ENCODE measurements at regions not wholly inside any gene's neighbourhood (a gene's known extent, or its start where the extent isn't known, plus 50 kb on each side); places are given as distances from the start of the nearest gene placed in this dataset.
"Not testable (repeated sequence)": the region's sequence is repeated elsewhere in the genome, so short reads cannot be mapped to it uniquely, and the experiment has no call there.

DNA sequence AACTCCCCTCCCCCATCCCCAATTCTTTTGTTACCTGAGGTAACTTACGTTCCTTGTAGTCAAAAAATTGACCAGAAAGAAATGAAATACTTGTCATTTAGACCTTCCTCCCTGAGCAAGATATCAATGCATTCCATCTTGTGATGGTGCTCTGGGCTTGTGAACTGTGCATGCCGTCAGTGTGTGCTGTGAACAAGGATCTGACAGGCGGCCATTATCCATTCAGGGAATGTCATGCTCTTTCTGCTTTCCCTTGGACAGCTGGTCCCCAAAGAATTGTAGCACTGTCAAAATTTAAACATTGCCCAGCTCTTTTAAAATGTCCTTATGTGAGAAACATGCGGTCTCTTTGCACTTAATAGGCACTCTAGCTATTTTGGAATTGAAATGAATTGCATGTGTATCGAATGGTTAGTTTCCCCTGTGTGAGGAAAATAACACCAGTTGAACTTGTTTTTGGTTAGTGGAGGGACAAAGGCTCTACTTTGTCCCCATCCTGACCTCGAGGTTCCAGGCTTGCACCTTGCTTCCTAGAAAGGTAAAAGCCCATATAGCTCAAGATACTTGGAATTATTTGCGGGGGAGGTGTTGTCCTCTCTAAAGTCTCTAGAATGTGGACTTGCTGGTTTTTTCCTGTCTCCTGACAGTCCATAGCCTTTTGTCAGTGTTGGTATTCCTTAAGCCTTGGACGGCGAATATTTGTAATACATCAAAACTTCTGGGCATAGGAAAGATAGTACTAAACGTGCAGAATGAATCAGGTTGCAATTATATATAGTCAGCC is 350.9 kb downstream of the NUP35 start:
- TF ChIP-seq POLR2AphosphoS5 (IDR thresholded peaks at IDR 0.05; ENCODE audit: low read depth, low read length), result no peak
- TF ChIP-seq TAF1 (IDR thresholded peaks at IDR 0.05; ENCODE audit: borderline replicate concordance, low read depth, low read length), result no peak
- TF ChIP-seq POLR2A (IDR thresholded peaks at IDR 0.05; ENCODE audit: low read depth, low read length), result no peak
- no peak for DNase-seq (ENCODE audit: insufficient read length)
- no peak for FAIRE-seq

DNA sequence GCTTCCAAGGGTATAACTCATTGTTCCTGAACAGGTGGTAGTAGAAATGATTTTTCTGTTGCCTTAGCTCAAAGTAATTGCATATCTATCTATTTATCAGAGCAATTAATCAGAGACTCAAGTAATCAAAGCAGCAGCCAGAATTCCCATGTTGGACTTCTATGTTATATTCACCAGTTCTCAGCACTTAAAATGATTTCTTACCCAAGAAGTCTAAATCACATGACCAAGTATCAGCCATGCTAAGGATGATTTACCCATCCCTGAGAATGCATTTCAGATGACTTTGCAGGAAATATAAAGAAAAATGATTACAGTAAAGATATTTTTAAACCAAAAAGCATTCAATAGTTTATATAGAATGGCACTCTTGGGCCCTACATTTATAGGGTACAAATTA is 352.2 kb downstream of the NUP35 start:
- DNase-seq (ENCODE audit: insufficient read length) (no peak), FAIRE-seq (no peak)

DNA sequence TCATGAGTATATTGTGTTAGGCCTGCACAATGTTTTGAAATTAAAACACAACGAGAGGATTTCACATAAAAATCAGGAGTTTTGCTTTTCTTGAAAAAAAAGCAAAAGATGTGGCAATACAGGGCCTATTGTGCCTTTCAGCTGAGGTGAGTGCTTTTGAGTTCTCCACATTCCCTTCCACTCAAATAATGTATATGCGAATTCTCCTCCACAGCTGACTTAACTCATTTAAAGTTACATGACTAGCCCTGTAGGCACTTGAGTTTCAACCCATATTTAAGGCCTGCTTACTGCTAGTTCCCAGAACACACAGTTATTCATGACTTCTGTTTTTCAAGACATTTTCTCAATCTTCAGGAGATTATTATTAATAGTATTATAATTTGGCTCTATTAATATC is 353.1 kb downstream of the NUP35 start:
- no peak for TF ChIP-seq TAF1 (IDR thresholded peaks at IDR 0.05; ENCODE audit: borderline replicate concordance, low read depth, low read length)
- TF ChIP-seq POLR2AphosphoS5 (IDR thresholded peaks at IDR 0.05; ENCODE audit: low read depth, low read length), result no peak
- no peak for TF ChIP-seq POLR2A (IDR thresholded peaks at IDR 0.05; ENCODE audit: low read depth, low read length)
- DNase-seq (ENCODE audit: insufficient read length) (no peak), FAIRE-seq (no peak)

More for the DNA sequence above, 352.2 kb downstream of the NUP35 start:
- TF ChIP-seq POLR2A (IDR thresholded peaks at IDR 0.05; ENCODE audit: low read depth, low read length), result no peak
- no peak for TF ChIP-seq TAF1 (IDR thresholded peaks at IDR 0.05; ENCODE audit: borderline replicate concordance, low read depth, low read length)
- no peak for TF ChIP-seq POLR2AphosphoS5 (IDR thresholded peaks at IDR 0.05; ENCODE audit: low read depth, low read length)

DNA sequence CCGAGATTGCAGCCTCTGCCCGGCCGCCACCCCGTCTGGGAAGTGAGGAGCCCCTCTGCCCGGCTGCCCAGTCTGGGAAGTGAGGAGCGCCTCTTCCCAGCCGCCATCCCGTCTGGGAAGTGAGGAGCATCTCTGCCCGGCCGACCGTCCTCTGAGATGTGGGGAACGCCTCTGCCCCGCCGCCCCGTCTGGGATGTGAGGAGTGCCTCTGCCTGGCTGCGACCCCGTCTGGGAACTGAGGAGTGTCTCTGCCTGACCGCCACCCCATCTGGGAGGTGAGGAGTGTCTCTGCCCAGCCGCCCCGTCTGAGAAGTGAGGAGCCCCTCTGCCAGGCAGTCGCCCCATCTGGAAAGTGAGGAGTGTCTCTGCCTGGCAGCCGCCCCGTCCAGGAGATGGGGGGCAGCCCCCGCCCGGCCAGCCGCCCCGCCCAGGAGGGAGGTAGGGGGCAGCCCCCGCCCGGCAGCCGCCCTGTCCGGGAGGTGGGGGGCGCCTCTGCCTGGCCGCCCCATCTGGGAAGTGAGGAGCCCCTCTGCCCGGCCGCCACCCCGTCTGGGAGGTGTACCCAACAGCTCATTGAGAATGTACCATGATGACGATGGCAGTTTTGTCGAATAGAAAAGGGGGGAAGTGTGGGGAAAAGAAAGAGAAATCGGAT is 354.8 kb downstream of the NUP35 start:
- FAIRE-seq; DNase-seq (ENCODE audit: insufficient read length): not testable (repeated sequence)

DNA sequence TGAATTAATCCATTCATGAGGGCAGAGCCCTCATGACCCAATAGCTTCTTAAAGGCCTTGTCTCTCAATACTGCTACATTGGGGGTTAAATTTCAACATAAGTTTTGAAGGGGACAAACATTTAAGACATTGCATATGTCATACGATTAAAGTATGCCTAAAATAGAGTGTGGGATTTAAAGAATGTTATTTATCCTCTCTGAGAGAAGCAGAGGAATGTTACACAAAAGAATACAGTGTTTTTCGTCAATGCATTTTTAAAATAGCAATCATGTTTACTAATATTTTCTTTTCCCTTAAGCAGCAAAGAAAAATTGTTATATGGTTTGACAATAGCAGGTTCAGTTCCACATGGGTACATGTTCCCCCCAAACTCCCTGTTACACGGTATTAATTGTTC is 363.1 kb downstream of the NUP35 start:
- DNase-seq (ENCODE audit: insufficient read length) (no peak), FAIRE-seq (no peak)
- TF ChIP-seq POLR2A (IDR thresholded peaks at IDR 0.05; ENCODE audit: low read depth, low read length), result no peak

DNA sequence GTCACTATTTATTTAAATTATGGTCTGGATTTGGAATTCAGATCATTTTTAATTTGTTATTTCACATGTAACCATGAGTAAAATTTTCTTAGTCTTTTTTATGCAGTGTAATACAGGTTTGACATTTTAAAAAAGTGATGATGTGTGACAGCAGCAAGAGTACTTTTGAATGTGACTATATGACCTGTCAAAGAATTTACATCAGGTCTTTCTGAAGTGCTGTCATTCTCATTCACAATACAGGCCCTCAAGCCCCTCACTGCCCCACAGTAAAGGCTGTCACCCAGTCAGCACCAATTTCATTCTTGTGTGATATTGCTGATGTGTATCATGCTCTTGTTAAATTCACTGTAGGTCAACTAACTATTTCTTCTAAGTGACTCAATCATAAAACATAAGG is 364.2 kb downstream of the NUP35 start:
- TF ChIP-seq POLR2AphosphoS5 (IDR thresholded peaks at IDR 0.05; ENCODE audit: low read depth, low read length) (no peak), TAF1 (IDR thresholded peaks at IDR 0.05; ENCODE audit: borderline replicate concordance, low read depth, low read length) (no peak), POLR2A (IDR thresholded peaks at IDR 0.05; ENCODE audit: low read depth, low read length) (no peak)
- DNase-seq (ENCODE audit: insufficient read length) (no peak), FAIRE-seq (no peak)

DNA sequence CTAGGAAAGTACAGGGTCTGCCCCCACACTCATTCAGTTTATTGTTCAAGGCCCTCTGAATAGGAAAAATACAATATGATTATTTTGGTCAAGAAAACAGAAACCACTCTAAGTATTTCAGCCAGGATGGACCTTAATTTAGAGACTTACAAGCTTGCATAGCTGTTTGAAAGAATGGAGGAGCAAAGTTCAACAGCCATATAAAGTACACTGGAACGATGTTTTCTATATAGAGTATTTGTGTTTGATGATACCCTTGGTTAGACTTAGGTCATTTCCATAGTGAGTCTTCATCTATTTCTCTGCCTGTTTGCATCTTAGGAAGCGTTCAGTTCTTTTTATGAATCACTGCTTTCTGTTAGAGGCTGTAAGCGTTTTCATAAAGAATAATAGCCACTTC is 366.2 kb downstream of the NUP35 start:
- DNase-seq (ENCODE audit: insufficient read length), result no peak
- FAIRE-seq, result no peak

DNA sequence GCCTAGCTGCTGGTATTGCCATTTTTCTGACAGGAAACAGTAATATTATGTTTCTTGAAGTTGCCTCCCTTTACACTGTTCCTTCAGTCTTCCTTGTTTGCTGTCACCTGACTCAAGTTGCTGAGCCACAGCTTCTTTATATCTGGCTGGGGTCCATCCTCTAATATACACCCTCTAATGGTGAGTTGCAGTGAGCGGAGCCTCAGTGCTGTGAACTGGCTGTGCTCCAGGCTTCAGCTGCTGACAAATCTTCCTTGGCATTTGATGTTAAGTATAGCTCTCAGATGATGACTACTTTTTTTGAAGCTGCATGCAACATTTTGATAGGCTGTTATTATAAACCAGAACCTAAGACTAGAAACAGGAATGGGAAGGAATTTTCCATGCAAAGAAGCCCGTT is 366.7 kb downstream of the NUP35 start:
- DNase-seq (ENCODE audit: insufficient read length) (no peak), FAIRE-seq (no peak)
- no peak for TF ChIP-seq TAF1 (IDR thresholded peaks at IDR 0.05; ENCODE audit: borderline replicate concordance, low read depth, low read length)
- TF ChIP-seq POLR2A (IDR thresholded peaks at IDR 0.05; ENCODE audit: low read depth, low read length), result no peak
- TF ChIP-seq POLR2AphosphoS5 (IDR thresholded peaks at IDR 0.05; ENCODE audit: low read depth, low read length), result no peak

More for the DNA sequence above, 366.2 kb downstream of the NUP35 start:
- TF ChIP-seq TAF1 (IDR thresholded peaks at IDR 0.05; ENCODE audit: borderline replicate concordance, low read depth, low read length) (no peak), POLR2A (IDR thresholded peaks at IDR 0.05; ENCODE audit: low read depth, low read length) (no peak), POLR2AphosphoS5 (IDR thresholded peaks at IDR 0.05; ENCODE audit: low read depth, low read length) (no peak)

DNA sequence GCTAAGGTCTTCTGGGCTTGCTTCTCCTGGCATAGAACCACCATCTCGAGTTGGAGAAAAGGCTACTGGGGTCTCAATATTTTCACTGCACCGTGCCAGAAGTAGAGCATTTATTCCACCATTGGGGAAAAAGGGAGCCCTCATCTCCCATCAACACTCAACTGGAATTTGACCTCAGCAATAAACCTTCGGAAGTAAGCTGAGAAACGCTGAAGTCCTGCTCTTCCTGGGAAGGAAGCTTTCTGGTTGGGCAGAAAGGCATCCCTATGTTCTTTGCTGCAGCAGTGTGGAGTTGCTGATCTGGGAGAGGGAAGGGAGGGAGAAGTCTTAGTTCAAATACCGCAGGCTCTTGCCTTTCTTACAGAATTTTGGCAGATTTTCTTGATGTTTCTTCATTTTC is 368.8 kb downstream of the NUP35 start:
- no peak for FAIRE-seq
- DNase-seq (ENCODE audit: insufficient read length), result no peak
- TF ChIP-seq POLR2AphosphoS5 (IDR thresholded peaks at IDR 0.05; ENCODE audit: low read depth, low read length) (no peak), POLR2A (IDR thresholded peaks at IDR 0.05; ENCODE audit: low read depth, low read length) (no peak), TAF1 (IDR thresholded peaks at IDR 0.05; ENCODE audit: borderline replicate concordance, low read depth, low read length) (no peak)

DNA sequence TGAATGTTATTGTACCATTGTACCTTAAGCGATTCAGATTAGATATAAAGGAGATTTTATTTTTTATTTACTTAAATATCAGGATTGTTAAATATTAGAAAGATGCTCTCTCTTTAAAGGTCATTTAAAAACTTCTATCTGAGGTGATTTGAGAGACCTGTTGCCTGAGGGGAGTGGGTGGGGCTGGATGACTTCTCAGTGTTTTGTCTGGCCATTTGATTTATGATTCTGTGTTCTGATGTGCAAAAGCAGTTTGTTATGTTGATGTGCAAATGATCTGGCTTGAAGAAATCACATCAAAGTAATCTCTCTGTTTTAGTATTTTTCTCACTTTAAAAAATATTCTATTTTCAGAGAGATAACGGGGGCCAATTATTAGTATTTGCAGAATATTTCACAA is 370.8 kb downstream of the NUP35 start:
- DNase-seq (ENCODE audit: insufficient read length), result no peak
- FAIRE-seq, result no peak
- TF ChIP-seq POLR2A (IDR thresholded peaks at IDR 0.05; ENCODE audit: low read depth, low read length) (no peak), POLR2AphosphoS5 (IDR thresholded peaks at IDR 0.05; ENCODE audit: low read depth, low read length) (no peak), TAF1 (IDR thresholded peaks at IDR 0.05; ENCODE audit: borderline replicate concordance, low read depth, low read length) (no peak)

DNA sequence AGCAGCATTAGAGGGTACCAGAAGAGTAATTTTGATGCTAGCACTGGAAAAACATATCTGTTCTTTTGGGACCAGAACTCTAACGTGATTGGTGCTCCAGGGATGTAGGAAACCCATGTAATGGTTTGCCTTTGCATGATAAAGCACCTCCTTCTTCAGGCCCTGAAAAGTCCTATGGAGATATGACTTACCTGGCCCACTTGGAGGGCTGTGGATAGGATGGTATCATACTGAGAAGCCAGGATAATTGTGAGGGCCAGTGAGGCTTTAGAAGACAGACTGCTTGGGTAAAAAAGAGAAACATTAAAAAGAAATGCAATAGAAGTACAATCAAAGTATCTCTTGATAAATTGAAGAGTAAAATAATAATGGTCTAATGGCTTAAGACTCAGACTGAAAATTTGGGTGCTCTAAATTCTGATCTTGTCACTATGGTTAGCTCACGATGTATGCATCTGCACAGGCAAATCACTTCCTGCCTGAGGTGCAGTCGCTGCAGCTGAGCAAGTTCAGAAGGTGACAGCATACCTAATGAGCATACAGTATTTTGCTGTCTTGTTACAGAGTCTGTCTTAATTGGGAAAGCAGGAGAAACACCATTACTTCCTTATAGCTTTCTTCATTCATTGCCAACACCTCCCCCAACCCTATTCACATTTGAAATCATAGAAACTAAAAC is 371.5 kb downstream of the NUP35 start:
- DNase-seq (ENCODE audit: insufficient read length) (no peak), FAIRE-seq (peak; percentile 94)
- TF ChIP-seq POLR2A (IDR thresholded peaks at IDR 0.05; ENCODE audit: low read depth, low read length), result no peak
- no peak for TF ChIP-seq TAF1 (IDR thresholded peaks at IDR 0.05; ENCODE audit: borderline replicate concordance, low read depth, low read length)
- TF ChIP-seq POLR2AphosphoS5 (IDR thresholded peaks at IDR 0.05; ENCODE audit: low read depth, low read length), result no peak

DNA sequence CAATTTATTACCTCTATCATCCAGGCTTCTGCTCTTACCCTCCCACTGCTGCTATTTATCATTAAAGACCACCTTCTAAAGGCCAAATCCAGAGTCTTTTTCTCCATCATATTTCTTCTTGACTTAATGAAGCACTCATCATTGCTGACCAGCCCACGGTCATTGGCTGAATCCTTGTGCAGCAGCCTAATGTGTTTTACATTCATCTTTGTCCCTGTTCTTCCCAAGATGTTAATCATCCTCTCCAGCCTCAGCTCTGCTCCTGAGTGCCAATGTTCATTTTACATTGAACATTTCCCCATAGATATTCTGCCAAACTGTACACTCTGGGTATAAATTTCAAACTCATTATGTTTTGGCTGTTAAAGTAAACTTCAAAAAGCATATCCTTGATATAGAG is 373.6 kb downstream of the NUP35 start:
- no peak for FAIRE-seq
- no peak for TF ChIP-seq TAF1 (IDR thresholded peaks at IDR 0.05; ENCODE audit: borderline replicate concordance, low read depth, low read length)
- TF ChIP-seq POLR2AphosphoS5 (IDR thresholded peaks at IDR 0.05; ENCODE audit: low read depth, low read length), result no peak
- TF ChIP-seq POLR2A (IDR thresholded peaks at IDR 0.05; ENCODE audit: low read depth, low read length), result no peak

More for the DNA sequence above, 373.6 kb downstream of the NUP35 start:
- DNase-seq (ENCODE audit: insufficient read length), result no peak
